ENCODE measurements at regions not wholly inside any gene's neighbourhood (a gene's known extent, or its start where the extent isn't known, plus 50 kb on each side); places are given as distances from the start of the nearest gene placed in this dataset.

- H3K27me3 ChIP-seq (ENCODE audit: insufficient read depth, low read depth, severe bottlenecking) = no peaks in the 10 kb centered on the region
- H3K4me3 ChIP-seq (ENCODE audit: low read depth, low read length) = no peak overlapping the region
- TF ChIP-seq CTCF (IDR thresholded peaks at IDR 0.05; ENCODE audit: low read depth, low read length) = no peak
- DNase-seq = no peak
- H3K27ac ChIP-seq = no peak overlapping the region
- H3K9me3 ChIP-seq (ENCODE audit: severe bottlenecking) = no peaks in the 10 kb centered on the region
- no peaks in the 10 kb centered on the region for H3K36me3 ChIP-seq
Observed at GRCh38 chr7:52720856-52721255, 314.6 kb upstream of the POM121L12 start.

- TF ChIP-seq CTCF (IDR thresholded peaks at IDR 0.05; ENCODE audit: low read depth, low read length) = no peak
- H3K27ac ChIP-seq = no peak overlapping the region
Observed at GRCh38 chr7:52719677-52720076, 315.8 kb upstream of the POM121L12 start.

GRCh38 chr7:52715701-52716100, 319.7 kb upstream of the POM121L12 start:
- no peak overlapping the region for H3K27ac ChIP-seq
- no peaks in the 10 kb centered on the region for H3K9me3 ChIP-seq (ENCODE audit: severe bottlenecking)
- no peak overlapping the region for H3K4me3 ChIP-seq (ENCODE audit: low read depth, low read length)
- no peaks in the 10 kb centered on the region for H3K36me3 ChIP-seq
- TF ChIP-seq CTCF (IDR thresholded peaks at IDR 0.05; ENCODE audit: low read depth, low read length) = no peak
- no peaks in the 10 kb centered on the region for H3K27me3 ChIP-seq (ENCODE audit: insufficient read depth, low read depth, severe bottlenecking)
- DNase-seq = peak; percentile 8

More at GRCh38 chr7:52719677-52720076, 315.8 kb upstream of the POM121L12 start:
- no peaks in the 10 kb centered on the region for H3K36me3 ChIP-seq
- no peaks in the 10 kb centered on the region for H3K27me3 ChIP-seq (ENCODE audit: insufficient read depth, low read depth, severe bottlenecking)
- DNase-seq = no peak
- H3K4me3 ChIP-seq (ENCODE audit: low read depth, low read length) = no peak overlapping the region
- no peaks in the 10 kb centered on the region for H3K9me3 ChIP-seq (ENCODE audit: severe bottlenecking)

- TF ChIP-seq CTCF (IDR thresholded peaks at IDR 0.05; ENCODE audit: low read depth, low read length) = no peak
- Histone ChIP-seq H3K27me3 (ENCODE audit: insufficient read depth, low read depth, severe bottlenecking) (no peaks in the 10 kb centered on the region), H3K4me3 (ENCODE audit: low read depth, low read length) (no peak overlapping the region), H3K36me3 (no peaks in the 10 kb centered on the region), H3K27ac (no peak overlapping the region), H3K9me3 (ENCODE audit: severe bottlenecking) (no peaks in the 10 kb centered on the region)
- DNase-seq = no peak
Observed at GRCh38 chr7:52712938-52713337, 322.5 kb upstream of the POM121L12 start.

- no peak for DNase-seq
- Histone ChIP-seq H3K27me3 (ENCODE audit: insufficient read depth, low read depth, severe bottlenecking) (no peaks in the 10 kb centered on the region), H3K4me3 (ENCODE audit: low read depth, low read length) (no peak overlapping the region), H3K9me3 (ENCODE audit: severe bottlenecking) (no peaks in the 10 kb centered on the region), H3K27ac (no peak overlapping the region), H3K36me3 (no peaks in the 10 kb centered on the region)
- TF ChIP-seq CTCF (IDR thresholded peaks at IDR 0.05; ENCODE audit: low read depth, low read length) = no peak
Observed at GRCh38 chr7:52711951-52712350, 323.5 kb upstream of the POM121L12 start.

- no peak for TF ChIP-seq CTCF (IDR thresholded peaks at IDR 0.05; ENCODE audit: low read depth, low read length)
- Histone ChIP-seq H3K9me3 (ENCODE audit: severe bottlenecking) (no peaks in the 10 kb centered on the region), H3K36me3 (no peaks in the 10 kb centered on the region), H3K27me3 (ENCODE audit: insufficient read depth, low read depth, severe bottlenecking) (no peaks in the 10 kb centered on the region), H3K4me3 (ENCODE audit: low read depth, low read length) (no peak overlapping the region), H3K27ac (no peak overlapping the region)
- no peak for DNase-seq
Observed at GRCh38 chr7:52708846-52709245, 326.6 kb upstream of the POM121L12 start.

All from WERI-Rb-1 (cell line).